Ovary (tissue), 7 donors: ENCODE measurements at regions not wholly inside any gene's neighbourhood (a gene's known extent, or its start where the extent isn't known, plus 50 kb on each side); places are given as distances from the start of the nearest gene placed in this dataset.

Experiments used
- DNase-seq, 5 donors: peaks; one replicate each; pipeline ENCODE4 v3.0.0-alpha.2; 2019 to 2020
- H3K27ac ChIP-seq, 2 donors: fragments of 200-600 bp; one replicate each; pipeline versions ENCODE4 v1.5.1 to v1.8.0; 2019 to 2022
- H3K27me3 ChIP-seq: fragments of 200-600 bp; one replicate; pipeline ENCODE4 v1.8.0; 2022
- H3K36me3 ChIP-seq: fragments of 200-600 bp; sonication (generic); one replicate; pipeline ENCODE4 v1.5.1; 2019
- H3K4me1 ChIP-seq: one replicate; pipeline ENCODE4 v1.8.1; 2013; ENCODE audit warnings: mild to moderate bottlenecking, moderate library complexity; ENCODE audit not compliant: insufficient read depth
- H3K4me3 ChIP-seq: fragments of 200-600 bp; sonication (generic); one replicate; pipeline ENCODE4 v1.5.1; 2017
- H3K9me3 ChIP-seq, 2 donors: fragments of 200-600 bp in 1 of 2; sonication (generic) in 1 of 2; one replicate each; pipeline versions ENCODE4 v1.5.1 to v1.8.1; 2013 to 2019; ENCODE audit warnings: mild to moderate bottlenecking in 1 of 2, moderate library complexity in 1 of 2
- EP300 ChIP-seq: sonication (generic); formaldehyde crosslinking; IDR thresholded peaks from one replicate; pipeline ENCODE4 v1.6.1; 2017; ENCODE audit warnings: antibody characterized with exemption
- POLR2A ChIP-seq: fragments of 450-650 bp; IDR thresholded peaks from one replicate; pipeline ENCODE4 v1.6.1; 2017; ENCODE audit warnings: antibody characterized with exemption, mild to moderate bottlenecking, moderate library complexity
- WGBS, 3 donors: extraction: QIAGEN DNeasy Blood & Tissue Kit in 1 of 3; methylation state at CpG; one replicate each; pipeline versions ENCODE4 v1.1.5 to v1.1.7; 2013 to 2017; 5-methylcytosine and 5-hydroxymethylcytosine counted together
- intact Hi-C, 4 donors: fragments of 100-400 bp; cut with DNase I; formaldehyde crosslinking; loops; one replicate each; pipeline versions ENCODE4 v1.11.0 to v1.15.1; 2022 to 2023
- TF ChIP-seq, protein P1 (sequence below), 3 donors: fragments of 450-650 bp in 2 of 3; fragments of 200-600 bp in 1 of 3; IDR thresholded peaks; one replicate each; pipeline versions ENCODE4 v1.5.1 to v1.8.0; 2016 to 2022; ENCODE audit warnings: antibody characterized with exemption in 3 of 3, mild to moderate bottlenecking in 1 of 3
- donor health status: DM: no; HTN: no; CAD: no; lungs with moderate emphysema.
- donor health status: DM: no; HTN: no; CAD: no.
- donor health status: Bipolar disorder and iron deficiency.
- donor health status: DM: no; HTN: no; CAD: no.
- donor health status: DM: yes; HTN: yes; CAD: no.

DNA sequence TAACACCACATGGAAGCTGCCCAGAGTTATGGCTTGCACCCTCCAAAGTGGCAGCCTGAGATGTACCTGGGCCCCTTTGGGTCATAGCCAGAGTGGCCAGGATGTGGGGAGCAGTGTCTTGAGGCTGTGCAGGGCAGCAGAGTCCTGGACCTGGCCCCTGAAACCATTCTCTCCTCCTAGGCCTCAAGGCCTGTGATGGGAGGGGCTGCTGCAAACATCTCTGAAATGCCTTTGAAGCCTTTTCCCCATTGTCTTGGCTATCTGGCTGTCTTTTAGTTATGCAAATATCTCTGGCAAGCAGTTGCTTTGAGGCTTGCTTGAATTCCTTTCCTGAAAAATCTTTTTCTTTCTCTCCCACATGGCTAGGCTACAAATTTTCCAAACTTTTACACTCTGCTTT, 356.5 kb downstream of the DAD1 start:
- Histone ChIP-seq H3K27ac (no peak overlapping the region), H3K9me3 (no peaks in the 10 kb centered on the region), H3K4me3 (no peak overlapping the region), H3K27me3 (no peaks in the 10 kb centered on the region), H3K4me1 (no peaks in the 10 kb centered on the region), H3K36me3 (no peaks in the 10 kb centered on the region)
- TF ChIP-seq, protein P1, sequence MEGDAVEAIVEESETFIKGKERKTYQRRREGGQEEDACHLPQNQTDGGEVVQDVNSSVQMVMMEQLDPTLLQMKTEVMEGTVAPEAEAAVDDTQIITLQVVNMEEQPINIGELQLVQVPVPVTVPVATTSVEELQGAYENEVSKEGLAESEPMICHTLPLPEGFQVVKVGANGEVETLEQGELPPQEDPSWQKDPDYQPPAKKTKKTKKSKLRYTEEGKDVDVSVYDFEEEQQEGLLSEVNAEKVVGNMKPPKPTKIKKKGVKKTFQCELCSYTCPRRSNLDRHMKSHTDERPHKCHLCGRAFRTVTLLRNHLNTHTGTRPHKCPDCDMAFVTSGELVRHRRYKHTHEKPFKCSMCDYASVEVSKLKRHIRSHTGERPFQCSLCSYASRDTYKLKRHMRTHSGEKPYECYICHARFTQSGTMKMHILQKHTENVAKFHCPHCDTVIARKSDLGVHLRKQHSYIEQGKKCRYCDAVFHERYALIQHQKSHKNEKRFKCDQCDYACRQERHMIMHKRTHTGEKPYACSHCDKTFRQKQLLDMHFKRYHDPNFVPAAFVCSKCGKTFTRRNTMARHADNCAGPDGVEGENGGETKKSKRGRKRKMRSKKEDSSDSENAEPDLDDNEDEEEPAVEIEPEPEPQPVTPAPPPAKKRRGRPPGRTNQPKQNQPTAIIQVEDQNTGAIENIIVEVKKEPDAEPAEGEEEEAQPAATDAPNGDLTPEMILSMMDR (IDR thresholded peaks at IDR 0.05) = no peak
- no peak for TF ChIP-seq EP300
- no peak for TF ChIP-seq POLR2A
- no peak for DNase-seq
- intact Hi-C loops = no loop called here

DNA sequence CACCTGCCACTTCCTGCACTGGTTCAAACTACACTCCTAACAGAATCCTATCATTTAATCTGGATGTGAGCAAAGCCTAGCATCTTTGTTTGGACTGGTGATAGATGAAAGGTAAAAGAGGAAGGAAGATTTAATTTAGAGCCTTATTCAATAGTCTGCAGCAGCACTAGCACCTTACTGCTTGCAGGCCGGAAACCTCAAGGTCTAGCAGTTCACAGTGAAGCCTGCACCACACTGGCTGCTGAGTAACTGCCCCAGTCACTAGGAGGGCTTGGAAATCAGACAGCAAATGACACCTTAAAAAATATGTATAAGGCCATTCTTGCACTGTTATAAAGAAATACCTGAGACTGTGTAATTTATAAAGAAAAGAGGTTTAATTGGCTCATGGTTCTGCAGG, 358.0 kb downstream of the DAD1 start:
- TF ChIP-seq POLR2A (no peak), EP300 (no peak)
- TF ChIP-seq, protein P1 (IDR thresholded peaks at IDR 0.05) = no peak
- intact Hi-C loops = no loop called here
- 86 to 89% (median 89%) methylated on average over 1 of the region's 1 CpG for WGBS, 3 donors
- Histone ChIP-seq H3K4me1 (no peaks in the 10 kb centered on the region), H3K4me3 (no peak overlapping the region), H3K27me3 (no peaks in the 10 kb centered on the region), H3K36me3 (no peaks in the 10 kb centered on the region), H3K9me3 (no peaks in the 10 kb centered on the region), H3K27ac (no peak overlapping the region)
- no peak for DNase-seq

DNA sequence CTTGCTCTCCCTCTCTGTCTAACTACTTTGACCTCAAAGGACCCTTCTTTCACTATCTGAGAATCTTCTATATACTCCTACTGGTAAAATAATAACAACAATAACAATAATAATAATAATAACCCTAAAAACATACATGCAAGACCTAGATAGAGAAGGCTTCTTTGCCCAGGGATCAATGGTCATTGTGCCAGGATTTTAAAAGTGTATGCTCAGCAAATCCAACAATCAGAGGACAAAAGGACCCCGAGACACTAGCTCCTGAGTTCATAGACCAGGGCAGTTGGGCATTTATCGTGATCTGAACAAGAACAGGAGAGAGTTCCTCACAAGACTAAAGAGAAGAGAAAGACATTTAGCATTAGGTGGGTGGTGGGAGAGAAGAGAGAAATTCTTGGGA, 358.5 kb downstream of the DAD1 start:
- Histone ChIP-seq H3K27ac (no peak overlapping the region), H3K27me3 (no peaks in the 10 kb centered on the region), H3K9me3 (no peaks in the 10 kb centered on the region), H3K4me1 (no peaks in the 10 kb centered on the region), H3K36me3 (no peaks in the 10 kb centered on the region), H3K4me3 (no peak overlapping the region)
- WGBS, 3 donors = 71 to 85% (median 80%) methylated on average over 2 of the region's 2 CpGs
- TF ChIP-seq, protein P1 (IDR thresholded peaks at IDR 0.05) = no peak
- TF ChIP-seq EP300 (no peak), POLR2A (no peak)
- no peak for DNase-seq
- intact Hi-C loops = no loop called here

DNA sequence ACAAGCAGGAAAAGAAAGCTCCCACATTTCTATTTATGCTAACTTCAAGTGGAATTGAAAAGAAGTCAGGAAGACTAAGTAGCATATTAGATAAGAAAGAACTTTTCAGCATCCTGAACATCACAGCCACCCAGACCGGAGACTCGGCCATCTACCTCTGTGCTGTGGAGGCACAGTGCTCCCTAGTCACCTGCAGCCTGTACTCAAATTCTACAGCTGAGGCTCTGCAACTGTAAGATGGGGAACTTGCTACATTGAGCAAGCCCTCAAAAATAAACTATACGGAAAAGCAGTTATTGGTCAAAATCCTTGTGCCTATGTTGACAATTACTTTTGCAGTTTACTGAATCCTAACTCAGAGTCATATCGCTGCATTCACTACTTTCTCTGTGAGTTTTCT, 361.9 kb downstream of the DAD1 start:
- Histone ChIP-seq H3K9me3 (no peaks in the 10 kb centered on the region), H3K27me3 (no peaks in the 10 kb centered on the region), H3K4me1 (no peaks in the 10 kb centered on the region), H3K36me3 (no peaks in the 10 kb centered on the region), H3K27ac (no peak overlapping the region), H3K4me3 (no peak overlapping the region)
- no peak for DNase-seq
- WGBS, 3 donors = 90 to 92% (median 92%) methylated on average over 4 of the region's 4 CpGs
- TF ChIP-seq POLR2A (no peak), EP300 (no peak)
- TF ChIP-seq, protein P1 (IDR thresholded peaks at IDR 0.05) = no peak
- intact Hi-C loops = no loop called here

DNA sequence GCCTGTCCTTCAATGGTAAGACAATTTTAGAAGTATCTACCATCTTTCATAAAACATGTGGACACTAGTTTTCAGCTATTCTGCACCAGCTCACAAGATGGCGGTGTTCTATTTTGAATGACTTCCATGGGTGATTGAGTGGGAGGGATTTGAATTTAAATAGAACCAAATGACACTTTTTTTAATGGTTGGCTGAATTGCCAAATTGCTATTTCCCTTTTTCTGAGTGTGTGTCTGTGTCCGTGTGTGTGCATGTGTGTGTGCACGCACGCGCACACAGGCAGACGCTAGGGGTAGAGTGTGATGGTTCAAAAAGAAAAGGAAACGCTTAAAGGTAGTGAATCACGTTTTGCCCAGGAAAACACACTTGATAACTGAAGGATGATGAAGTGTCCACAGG, 362.6 kb downstream of the DAD1 start:
- Histone ChIP-seq H3K4me1 (no peaks in the 10 kb centered on the region), H3K9me3 (no peaks in the 10 kb centered on the region), H3K4me3 (no peak overlapping the region), H3K27ac (no peak overlapping the region), H3K36me3 (no peaks in the 10 kb centered on the region), H3K27me3 (no peaks in the 10 kb centered on the region)
- WGBS, 3 donors = 74 to 83% (median 80%) methylated on average over 8 of the region's 8 CpGs
- DNase-seq = no peak
- TF ChIP-seq, protein P1 (IDR thresholded peaks at IDR 0.05) = no peak
- TF ChIP-seq EP300 = no peak
- TF ChIP-seq POLR2A = no peak
- intact Hi-C loops = no loop called here
